ENCODE measurements at regions not wholly inside any gene's neighbourhood (a gene's known extent, or its start where the extent isn't known, plus 50 kb on each side); places are given as distances from the start of the nearest gene placed in this dataset.

DNA sequence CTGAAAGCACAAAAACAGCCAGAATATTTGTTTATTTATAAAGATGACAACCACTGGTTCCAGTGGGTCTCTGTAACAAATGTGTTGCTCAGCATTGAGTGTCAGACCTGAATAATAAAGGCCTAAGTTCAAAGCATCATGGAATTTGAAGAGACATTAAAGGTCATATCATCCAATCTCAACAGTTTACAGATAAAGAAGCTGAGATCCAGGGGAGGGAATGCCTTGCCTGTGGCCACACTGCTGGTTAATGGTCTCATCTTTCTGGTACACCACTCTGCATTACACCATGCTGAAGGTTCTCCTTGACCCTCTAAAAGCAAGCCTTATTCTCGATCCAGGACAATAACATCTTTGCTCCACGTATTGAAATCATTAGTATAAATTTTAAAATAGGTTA lies 446.5 kb upstream of the ACVR2A start:
- H2AFZ ChIP-seq (ENCODE audit: low read depth, low read length), result no peak overlapping the region

DNA sequence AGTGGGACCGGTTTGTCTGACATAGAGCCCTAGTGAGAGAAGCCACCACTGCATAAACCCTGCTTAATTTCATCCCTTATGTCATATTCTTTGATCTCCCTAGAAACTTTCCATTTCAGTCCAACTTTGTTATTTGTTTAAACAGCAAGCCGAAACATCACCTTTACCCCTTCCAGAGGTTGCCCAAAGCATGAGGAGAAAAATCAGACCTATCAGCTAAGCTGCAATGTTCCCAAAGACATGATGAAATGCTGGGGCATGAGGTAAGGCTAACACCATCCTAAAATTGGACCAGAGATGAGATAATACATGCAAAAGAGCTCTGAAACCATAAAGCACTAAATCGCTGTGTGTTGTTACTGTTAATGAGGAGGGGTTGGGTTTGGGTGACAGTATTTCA lies 447.9 kb upstream of the ACVR2A start:
- Histone ChIP-seq H3K9me3 (ENCODE audit: insufficient read depth, low read depth, low read length) (no peaks in the 10 kb centered on the region), H2AFZ (ENCODE audit: low read depth, low read length) (no peak overlapping the region), H3K79me2 (ENCODE audit: insufficient read depth, low read length) (no peaks in the 10 kb centered on the region), H3K4me1 (ENCODE audit: insufficient read depth, low read length) (no peaks in the 10 kb centered on the region), H3K27ac (ENCODE audit: low read depth, low read length) (no peak overlapping the region), H3K9ac (ENCODE audit: low read length) (no peak overlapping the region), H4K20me1 (ENCODE audit: insufficient read depth, low read length) (no peaks in the 10 kb centered on the region), H3K27me3 (ENCODE audit: insufficient read depth, low read length) (no peaks in the 10 kb centered on the region), H3K36me3 (ENCODE audit: insufficient read depth, low read length) (no peaks in the 10 kb centered on the region), H3K4me3 (ENCODE audit: insufficient read depth, low read depth, low read length) (no peak overlapping the region), H3K4me2 (ENCODE audit: low read length) (no peak overlapping the region)
- FAIRE-seq (no peak), DNase-seq (ENCODE audit: low read depth) (no peak)
- H3K4me1 Mint-ChIP-seq (ENCODE audit: low read depth, unreplicated experiment), result no peaks in the 10 kb centered on the region
- no peak overlapping the region for H3K27ac Mint-ChIP-seq (ENCODE audit: unreplicated experiment)
- H3K27me3 Mint-ChIP-seq (ENCODE audit: low read depth, unreplicated experiment), result no peaks in the 10 kb centered on the region
- H3K36me3 Mint-ChIP-seq (ENCODE audit: low read depth, unreplicated experiment), result peaks cover 2% of the 10 kb centered on the region
- H3K9me3 Mint-ChIP-seq (ENCODE audit: unreplicated experiment), result peaks cover 2% of the 10 kb centered on the region
- TF ChIP-seq, protein P1, sequence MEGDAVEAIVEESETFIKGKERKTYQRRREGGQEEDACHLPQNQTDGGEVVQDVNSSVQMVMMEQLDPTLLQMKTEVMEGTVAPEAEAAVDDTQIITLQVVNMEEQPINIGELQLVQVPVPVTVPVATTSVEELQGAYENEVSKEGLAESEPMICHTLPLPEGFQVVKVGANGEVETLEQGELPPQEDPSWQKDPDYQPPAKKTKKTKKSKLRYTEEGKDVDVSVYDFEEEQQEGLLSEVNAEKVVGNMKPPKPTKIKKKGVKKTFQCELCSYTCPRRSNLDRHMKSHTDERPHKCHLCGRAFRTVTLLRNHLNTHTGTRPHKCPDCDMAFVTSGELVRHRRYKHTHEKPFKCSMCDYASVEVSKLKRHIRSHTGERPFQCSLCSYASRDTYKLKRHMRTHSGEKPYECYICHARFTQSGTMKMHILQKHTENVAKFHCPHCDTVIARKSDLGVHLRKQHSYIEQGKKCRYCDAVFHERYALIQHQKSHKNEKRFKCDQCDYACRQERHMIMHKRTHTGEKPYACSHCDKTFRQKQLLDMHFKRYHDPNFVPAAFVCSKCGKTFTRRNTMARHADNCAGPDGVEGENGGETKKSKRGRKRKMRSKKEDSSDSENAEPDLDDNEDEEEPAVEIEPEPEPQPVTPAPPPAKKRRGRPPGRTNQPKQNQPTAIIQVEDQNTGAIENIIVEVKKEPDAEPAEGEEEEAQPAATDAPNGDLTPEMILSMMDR (IDR thresholded peaks at IDR 0.05; ENCODE audit: insufficient read depth, low read depth, low read length), result no peak
- TF ChIP-seq EZH2 (IDR thresholded peaks at IDR 0.05; ENCODE audit: insufficient read depth, low read length), result no peak
- H3K4me3 Mint-ChIP-seq (ENCODE audit: unreplicated experiment), result no peak overlapping the region

More for the DNA sequence above, 446.5 kb upstream of the ACVR2A start:
- DNase-seq (ENCODE audit: low read depth) (no peak), FAIRE-seq (no peak)
- Histone ChIP-seq H3K9ac (ENCODE audit: low read length) (no peak overlapping the region), H4K20me1 (ENCODE audit: insufficient read depth, low read length) (no peaks in the 10 kb centered on the region), H3K36me3 (ENCODE audit: insufficient read depth, low read length) (no peaks in the 10 kb centered on the region), H3K27ac (ENCODE audit: low read depth, low read length) (no peak overlapping the region), H3K4me1 (ENCODE audit: insufficient read depth, low read length) (no peaks in the 10 kb centered on the region), H3K4me2 (ENCODE audit: low read length) (no peak overlapping the region), H3K9me3 (ENCODE audit: insufficient read depth, low read depth, low read length) (no peaks in the 10 kb centered on the region), H3K79me2 (ENCODE audit: insufficient read depth, low read length) (no peaks in the 10 kb centered on the region), H3K27me3 (ENCODE audit: insufficient read depth, low read length) (no peaks in the 10 kb centered on the region), H3K4me3 (ENCODE audit: insufficient read depth, low read depth, low read length) (no peak overlapping the region)
- TF ChIP-seq, protein P1 (IDR thresholded peaks at IDR 0.05; ENCODE audit: insufficient read depth, low read depth, low read length), result no peak
- TF ChIP-seq EZH2 (IDR thresholded peaks at IDR 0.05; ENCODE audit: insufficient read depth, low read length), result no peak
- H3K9me3 Mint-ChIP-seq (ENCODE audit: unreplicated experiment), result peaks cover 2% of the 10 kb centered on the region
- no peaks in the 10 kb centered on the region for H3K27me3 Mint-ChIP-seq (ENCODE audit: low read depth, unreplicated experiment)
- H3K4me1 Mint-ChIP-seq (ENCODE audit: low read depth, unreplicated experiment), result no peaks in the 10 kb centered on the region
- no peak overlapping the region for H3K4me3 Mint-ChIP-seq (ENCODE audit: unreplicated experiment)
- H3K27ac Mint-ChIP-seq (ENCODE audit: unreplicated experiment), result no peak overlapping the region
- H3K36me3 Mint-ChIP-seq (ENCODE audit: low read depth, unreplicated experiment), result no peaks in the 10 kb centered on the region

DNA sequence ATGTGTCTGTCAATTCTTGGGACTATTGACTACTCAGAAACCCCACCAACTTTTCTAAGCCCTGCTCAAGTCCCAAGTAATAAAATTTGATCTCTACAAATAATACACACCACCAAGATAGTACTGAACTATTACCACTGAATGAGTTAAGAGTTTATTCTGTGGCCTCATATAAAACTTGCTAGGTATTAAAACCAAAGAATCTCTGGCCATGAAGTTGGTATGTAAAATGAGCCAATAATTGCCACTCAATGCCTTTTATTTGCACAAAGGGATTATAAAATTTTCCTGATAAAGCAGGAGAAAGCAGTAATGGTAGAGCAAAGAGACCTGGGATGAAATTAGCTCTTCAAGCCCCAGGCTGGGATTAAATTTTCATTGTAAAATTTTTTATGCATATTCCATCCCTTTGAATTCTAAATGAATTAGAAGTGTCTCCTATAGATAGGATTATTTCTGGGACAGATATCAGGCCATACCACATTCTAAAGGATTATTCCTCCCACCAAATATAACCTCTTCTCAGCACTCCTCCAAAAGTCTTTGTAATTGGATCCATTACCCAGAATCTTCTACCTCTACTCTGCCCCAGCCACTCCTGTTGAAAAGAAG lies 450.5 kb upstream of the ACVR2A start:
- Histone ChIP-seq H3K4me1 (ENCODE audit: insufficient read depth, low read length) (no peaks in the 10 kb centered on the region), H2AFZ (ENCODE audit: low read depth, low read length) (no peak overlapping the region), H3K27ac (ENCODE audit: low read depth, low read length) (no peak overlapping the region), H4K20me1 (ENCODE audit: insufficient read depth, low read length) (no peaks in the 10 kb centered on the region), H3K79me2 (ENCODE audit: insufficient read depth, low read length) (no peaks in the 10 kb centered on the region), H3K36me3 (ENCODE audit: insufficient read depth, low read length) (no peaks in the 10 kb centered on the region), H3K4me2 (ENCODE audit: low read length) (no peak overlapping the region), H3K9ac (ENCODE audit: low read length) (no peak overlapping the region), H3K9me3 (ENCODE audit: insufficient read depth, low read depth, low read length) (no peaks in the 10 kb centered on the region), H3K4me3 (ENCODE audit: insufficient read depth, low read depth, low read length) (no peak overlapping the region), H3K27me3 (ENCODE audit: insufficient read depth, low read length) (no peaks in the 10 kb centered on the region)
- FAIRE-seq (no peak), DNase-seq (ENCODE audit: low read depth) (no peak)
- Mint-ChIP-seq H3K9me3 (ENCODE audit: unreplicated experiment) (peaks cover 2% of the 10 kb centered on the region), H3K4me1 (ENCODE audit: low read depth, unreplicated experiment) (no peaks in the 10 kb centered on the region), H3K4me3 (ENCODE audit: unreplicated experiment) (no peak overlapping the region), H3K36me3 (ENCODE audit: low read depth, unreplicated experiment) (peaks cover 2% of the 10 kb centered on the region), H3K27me3 (ENCODE audit: low read depth, unreplicated experiment) (no peaks in the 10 kb centered on the region), H3K27ac (ENCODE audit: unreplicated experiment) (no peak overlapping the region)
- TF ChIP-seq EZH2 (IDR thresholded peaks at IDR 0.05; ENCODE audit: insufficient read depth, low read length), result no peak
- TF ChIP-seq, protein P1 (IDR thresholded peaks at IDR 0.05; ENCODE audit: insufficient read depth, low read depth, low read length), result no peak

Data from astrocyte (in vitro differentiated cells and primary cell).